ENCODE measurements at regions not wholly inside any gene's neighbourhood (a gene's known extent, or its start where the extent isn't known, plus 50 kb on each side); places are given as distances from the start of the nearest gene placed in this dataset.

- no peak overlapping the region for H3K27ac ChIP-seq (ENCODE audit: low read length in 2 of 2)
- 49% methylated on average over 5 of the region's 5 CpGs for WGBS (ENCODE audit: insufficient coverage)
- no peak overlapping the region for H3K9ac ChIP-seq (ENCODE audit: low read length)
- Mint-ChIP-seq H3K27me3 (no peaks in the 10 kb centered on the region), H3K4me3 (no peak overlapping the region), H3K4me1 (no peaks in the 10 kb centered on the region), H3K9me3 (ENCODE audit: insufficient read depth) (no peaks in the 10 kb centered on the region), H3K27ac (no peak overlapping the region)
- no peak overlapping the region for H3K4me3 ChIP-seq (ENCODE audit: control extremely low read depth in 1 of 5, extremely low read depth in 1 of 5, insufficient read depth in 1 of 5, low read depth in 2 of 5, low read length in 4 of 5)
- H2AFZ ChIP-seq (ENCODE audit: insufficient read depth, low read depth, low read length, poor library complexity, severe bottlenecking), result no peak overlapping the region
- H3K79me2 ChIP-seq (ENCODE audit: control insufficient read depth, insufficient read depth, low read length), result no peaks in the 10 kb centered on the region
- intact Hi-C loops (cut with micrococcal nuclease), result no loop called here
- no peaks in the 10 kb centered on the region for H3K9me3 ChIP-seq (ENCODE audit: control extremely low read depth in 1 of 3, control insufficient read depth in 2 of 3, insufficient read depth in 1 of 3, low read length in 2 of 3)
- DNase-seq, result no peak
- ChIA-PET POLR2A (no interaction called here), CTCF (no interaction called here)
- no peaks in the 10 kb centered on the region for H3K27me3 ChIP-seq (replicated peaks in 1 of 4; ENCODE audit: control extremely low read depth in 1 of 4, control insufficient read depth in 3 of 4, insufficient read depth in 4 of 4, low read length in 3 of 4)
- H3K4me2 ChIP-seq (replicated peaks; ENCODE audit: low read depth, low read length, poor library complexity, severe bottlenecking), result no peak overlapping the region
- no peak for ATAC-seq (ENCODE audit: low read depth)
- no peaks in the 10 kb centered on the region for H4K20me1 ChIP-seq (ENCODE audit: control insufficient read depth, insufficient read depth, low read length, poor library complexity, severe bottlenecking)
- TF ChIP-seq CTCF (IDR thresholded peaks at IDR 0.05) (no peak), EZH2 (IDR thresholded peaks at IDR 0.05; ENCODE audit: borderline replicate concordance, insufficient read depth, low read depth, low read length, poor library complexity, severe bottlenecking) (no peak)
- no peaks in the 10 kb centered on the region for H3K4me1 ChIP-seq (ENCODE audit: control insufficient read depth in 2 of 2, insufficient read depth in 2 of 2, low read length in 2 of 2)
- no peaks in the 10 kb centered on the region for H3K36me3 ChIP-seq (replicated peaks in 1 of 2; ENCODE audit: control extremely low read depth in 1 of 2, control insufficient read depth in 1 of 2, extremely low read depth in 1 of 2, insufficient read depth in 2 of 2, low read length in 1 of 2)
Measured at GRCh38 chr9:119697996-119698395, 328.8 kb upstream of the BRINP1 start.

- Histone ChIP-seq H3K79me2 (ENCODE audit: control insufficient read depth, insufficient read depth, low read length) (no peaks in the 10 kb centered on the region), H3K9me3 (ENCODE audit: control extremely low read depth in 1 of 3, control insufficient read depth in 2 of 3, insufficient read depth in 1 of 3, low read length in 2 of 3) (no peaks in the 10 kb centered on the region), H3K4me1 (ENCODE audit: control insufficient read depth in 2 of 2, insufficient read depth in 2 of 2, low read length in 2 of 2) (no peaks in the 10 kb centered on the region), H3K4me3 (ENCODE audit: control extremely low read depth in 1 of 5, extremely low read depth in 1 of 5, insufficient read depth in 1 of 5, low read depth in 2 of 5, low read length in 4 of 5) (no peak overlapping the region), H3K9ac (ENCODE audit: low read length) (no peak overlapping the region), H3K36me3 (replicated peaks in 1 of 2; ENCODE audit: control extremely low read depth in 1 of 2, control insufficient read depth in 1 of 2, extremely low read depth in 1 of 2, insufficient read depth in 2 of 2, low read length in 1 of 2) (no peaks in the 10 kb centered on the region), H3K4me2 (replicated peaks; ENCODE audit: low read depth, low read length, poor library complexity, severe bottlenecking) (no peak overlapping the region), H3K27ac (ENCODE audit: low read length in 2 of 2) (no peak overlapping the region), H2AFZ (ENCODE audit: insufficient read depth, low read depth, low read length, poor library complexity, severe bottlenecking) (no peak overlapping the region), H3K27me3 (replicated peaks in 1 of 4; ENCODE audit: control extremely low read depth in 1 of 4, control insufficient read depth in 3 of 4, insufficient read depth in 4 of 4, low read length in 3 of 4) (no peaks in the 10 kb centered on the region), H4K20me1 (ENCODE audit: control insufficient read depth, insufficient read depth, low read length, poor library complexity, severe bottlenecking) (no peaks in the 10 kb centered on the region)
- no peak for ATAC-seq (ENCODE audit: low read depth)
- ChIA-PET POLR2A (no interaction called here), CTCF (no interaction called here)
- H3K9me3 Mint-ChIP-seq (ENCODE audit: insufficient read depth), result no peaks in the 10 kb centered on the region
- no peak for DNase-seq
- intact Hi-C loops (cut with micrococcal nuclease), result no loop called here
- H3K27ac Mint-ChIP-seq, result no peak overlapping the region
- H3K4me3 Mint-ChIP-seq, result no peak overlapping the region
- WGBS (ENCODE audit: insufficient coverage), result 43% methylated on average over 4 of the region's 4 CpGs
- H3K4me1 Mint-ChIP-seq, result no peaks in the 10 kb centered on the region
- TF ChIP-seq CTCF (IDR thresholded peaks at IDR 0.05), result no peak
- TF ChIP-seq EZH2 (IDR thresholded peaks at IDR 0.05; ENCODE audit: borderline replicate concordance, insufficient read depth, low read depth, low read length, poor library complexity, severe bottlenecking), result no peak
- H3K27me3 Mint-ChIP-seq, result peaks cover 12% of the 10 kb centered on the region
Measured at GRCh38 chr9:119689879-119690278, 320.6 kb upstream of the BRINP1 start.
